ENCODE measurements at regions not wholly inside any gene's neighbourhood (a gene's known extent, or its start where the extent isn't known, plus 50 kb on each side); places are given as distances from the start of the nearest gene placed in this dataset.

DNA sequence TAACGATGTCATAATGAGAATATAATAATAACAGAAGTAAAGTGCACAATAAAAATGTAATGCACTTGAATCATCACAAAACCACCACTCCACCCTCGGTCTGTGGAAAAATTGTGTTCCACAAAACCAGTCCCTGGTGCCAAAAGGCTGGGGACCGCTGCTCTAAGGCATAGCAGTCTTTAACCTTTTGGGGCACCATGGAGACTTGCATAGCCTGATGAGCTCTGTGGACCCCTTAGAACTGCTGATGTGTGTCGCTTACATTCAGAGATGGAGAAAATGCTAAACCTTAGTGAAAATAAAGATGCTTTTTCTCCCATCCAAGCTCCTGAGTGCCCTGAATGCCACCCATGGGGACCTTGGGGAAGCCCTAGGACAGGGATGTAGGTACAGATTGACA is 87.6 kb upstream of the SEPTIN5 start:
- TF ChIP-seq ZFP3 (CRISPR knock-in tag; IDR thresholded peaks at IDR 0.05) (no peak), GLIS3 (CRISPR knock-in tag; IDR thresholded peaks at IDR 0.05) (no peak), TOX (CRISPR knock-in tag; IDR thresholded peaks at IDR 0.05; ENCODE audit: borderline replicate concordance) (no peak), ZNF565 (CRISPR knock-in tag; conservative IDR thresholded peaks at IDR 0.05; ENCODE audit: low read depth) (no peak), SNAI2 (CRISPR knock-in tag; IDR thresholded peaks at IDR 0.05) (no peak), CSDC2 (CRISPR knock-in tag; IDR thresholded peaks at IDR 0.05) (no peak), ZFP30 (CRISPR knock-in tag; IDR thresholded peaks at IDR 0.05) (no peak), ISL1 (CRISPR knock-in tag; IDR thresholded peaks at IDR 0.05) (no peak), OSR1 (CRISPR knock-in tag; IDR thresholded peaks at IDR 0.05) (no peak), ZC3H10 (CRISPR knock-in tag; IDR thresholded peaks at IDR 0.05) (no peak)
- TF ChIP-seq, protein P1, sequence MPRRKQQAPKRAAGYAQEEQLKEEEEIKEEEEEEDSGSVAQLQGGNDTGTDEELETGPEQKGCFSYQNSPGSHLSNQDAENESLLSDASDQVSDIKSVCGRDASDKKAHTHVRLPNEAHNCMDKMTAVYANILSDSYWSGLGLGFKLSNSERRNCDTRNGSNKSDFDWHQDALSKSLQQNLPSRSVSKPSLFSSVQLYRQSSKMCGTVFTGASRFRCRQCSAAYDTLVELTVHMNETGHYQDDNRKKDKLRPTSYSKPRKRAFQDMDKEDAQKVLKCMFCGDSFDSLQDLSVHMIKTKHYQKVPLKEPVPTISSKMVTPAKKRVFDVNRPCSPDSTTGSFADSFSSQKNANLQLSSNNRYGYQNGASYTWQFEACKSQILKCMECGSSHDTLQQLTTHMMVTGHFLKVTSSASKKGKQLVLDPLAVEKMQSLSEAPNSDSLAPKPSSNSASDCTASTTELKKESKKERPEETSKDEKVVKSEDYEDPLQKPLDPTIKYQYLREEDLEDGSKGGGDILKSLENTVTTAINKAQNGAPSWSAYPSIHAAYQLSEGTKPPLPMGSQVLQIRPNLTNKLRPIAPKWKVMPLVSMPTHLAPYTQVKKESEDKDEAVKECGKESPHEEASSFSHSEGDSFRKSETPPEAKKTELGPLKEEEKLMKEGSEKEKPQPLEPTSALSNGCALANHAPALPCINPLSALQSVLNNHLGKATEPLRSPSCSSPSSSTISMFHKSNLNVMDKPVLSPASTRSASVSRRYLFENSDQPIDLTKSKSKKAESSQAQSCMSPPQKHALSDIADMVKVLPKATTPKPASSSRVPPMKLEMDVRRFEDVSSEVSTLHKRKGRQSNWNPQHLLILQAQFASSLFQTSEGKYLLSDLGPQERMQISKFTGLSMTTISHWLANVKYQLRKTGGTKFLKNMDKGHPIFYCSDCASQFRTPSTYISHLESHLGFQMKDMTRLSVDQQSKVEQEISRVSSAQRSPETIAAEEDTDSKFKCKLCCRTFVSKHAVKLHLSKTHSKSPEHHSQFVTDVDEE (CRISPR knock-in tag; IDR thresholded peaks at IDR 0.05), result no peak
- TF ChIP-seq, protein P2, sequence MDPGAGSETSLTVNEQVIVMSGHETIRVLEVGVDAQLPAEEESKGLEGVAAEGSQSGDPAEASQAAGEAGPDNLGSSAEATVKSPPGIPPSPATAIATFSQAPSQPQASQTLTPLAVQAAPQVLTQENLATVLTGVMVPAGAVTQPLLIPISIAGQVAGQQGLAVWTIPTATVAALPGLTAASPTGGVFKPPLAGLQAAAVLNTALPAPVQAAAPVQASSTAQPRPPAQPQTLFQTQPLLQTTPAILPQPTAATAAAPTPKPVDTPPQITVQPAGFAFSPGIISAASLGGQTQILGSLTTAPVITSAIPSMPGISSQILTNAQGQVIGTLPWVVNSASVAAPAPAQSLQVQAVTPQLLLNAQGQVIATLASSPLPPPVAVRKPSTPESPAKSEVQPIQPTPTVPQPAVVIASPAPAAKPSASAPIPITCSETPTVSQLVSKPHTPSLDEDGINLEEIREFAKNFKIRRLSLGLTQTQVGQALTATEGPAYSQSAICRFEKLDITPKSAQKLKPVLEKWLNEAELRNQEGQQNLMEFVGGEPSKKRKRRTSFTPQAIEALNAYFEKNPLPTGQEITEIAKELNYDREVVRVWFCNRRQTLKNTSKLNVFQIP (CRISPR knock-in tag; IDR thresholded peaks at IDR 0.05; ENCODE audit: borderline replicate concordance, low read depth), result no peak
- ATAC-seq, result no peak

GRCh38 chr22:19628038-19628776 is 86.1 kb upstream of the SEPTIN5 start:
- TF ChIP-seq ISL1 (CRISPR knock-in tag; IDR thresholded peaks at IDR 0.05), result no peak
- TF ChIP-seq CSDC2 (CRISPR knock-in tag; IDR thresholded peaks at IDR 0.05), result no peak
- TF ChIP-seq SNAI2 (CRISPR knock-in tag; IDR thresholded peaks at IDR 0.05), result no peak
- TF ChIP-seq ZFP3 (CRISPR knock-in tag; IDR thresholded peaks at IDR 0.05), result no peak
- TF ChIP-seq TOX (CRISPR knock-in tag; IDR thresholded peaks at IDR 0.05; ENCODE audit: borderline replicate concordance), result no peak
- no peak for TF ChIP-seq ZFP30 (CRISPR knock-in tag; IDR thresholded peaks at IDR 0.05)
- no peak for ATAC-seq

GRCh38 chr22:19629331-19629719 is 85.0 kb upstream of the SEPTIN5 start:
- no peak for ATAC-seq
- TF ChIP-seq, protein P2 (CRISPR knock-in tag; IDR thresholded peaks at IDR 0.05; ENCODE audit: borderline replicate concordance, low read depth), result no peak
- TF ChIP-seq TOX (CRISPR knock-in tag; IDR thresholded peaks at IDR 0.05; ENCODE audit: borderline replicate concordance) (no peak), ZFP3 (CRISPR knock-in tag; IDR thresholded peaks at IDR 0.05) (no peak), ZNF565 (CRISPR knock-in tag; conservative IDR thresholded peaks at IDR 0.05; ENCODE audit: low read depth) (no peak), TCF4 (CRISPR knock-in tag; IDR thresholded peaks at IDR 0.05; ENCODE audit: borderline replicate concordance) (no peak), ZNF70 (CRISPR knock-in tag; IDR thresholded peaks at IDR 0.05) (no peak), OSR1 (CRISPR knock-in tag; IDR thresholded peaks at IDR 0.05) (no peak), ZNF8 (CRISPR knock-in tag; IDR thresholded peaks at IDR 0.05) (no peak), CREB5 (CRISPR knock-in tag; IDR thresholded peaks at IDR 0.05; ENCODE audit: low read depth) (no peak), CSDC2 (CRISPR knock-in tag; IDR thresholded peaks at IDR 0.05) (no peak), PATZ1 (CRISPR knock-in tag; IDR thresholded peaks at IDR 0.05; ENCODE audit: borderline replicate concordance) (no peak), GLIS3 (CRISPR knock-in tag; IDR thresholded peaks at IDR 0.05) (no peak), ZC3H10 (CRISPR knock-in tag; IDR thresholded peaks at IDR 0.05) (no peak), ARNTL (CRISPR knock-in tag; IDR thresholded peaks at IDR 0.05; ENCODE audit: borderline replicate concordance, low read depth) (no peak), SNAI2 (CRISPR knock-in tag; IDR thresholded peaks at IDR 0.05) (no peak), ESRRG (CRISPR knock-in tag; IDR thresholded peaks at IDR 0.05) (no peak)
- TF ChIP-seq, protein P1 (CRISPR knock-in tag; IDR thresholded peaks at IDR 0.05), result no peak

Measured in SK-N-SH treated with all-trans-retinoic acid at 6 μM for 48 hours (cell line).